Liver (tissue), 8 donors: ENCODE measurements at regions not wholly inside any gene's neighbourhood (a gene's known extent, or its start where the extent isn't known, plus 50 kb on each side); places are given as distances from the start of the nearest gene placed in this dataset.

ENCODE experiments used
- DNase-seq: peaks from one replicate; pipeline ENCODE4 v3.0.0-alpha.2; 2017; ENCODE audit warnings: low spot score
- H3K27ac ChIP-seq, 2 donors: one replicate each; pipeline ENCODE4 v1.7.0; 2013; ENCODE audit warnings: inconsistent platforms in 2 of 2, low read length in 2 of 2, control low read depth in 1 of 2, low read depth in 1 of 2, mild to moderate bottlenecking in 1 of 2
- H3K27me3 ChIP-seq, 4 donors: one replicate each; pipeline versions ENCODE4 v1.6.1 to v1.7.0; 2013; ENCODE audit warnings: low read length in 3 of 4, inconsistent platforms in 1 of 4, mild to moderate bottlenecking in 1 of 4, moderate library complexity in 1 of 4; ENCODE audit not compliant: control insufficient read depth in 4 of 4, insufficient read depth in 4 of 4
- H3K36me3 ChIP-seq, 4 donors: one replicate each; pipeline versions ENCODE4 v1.6.1 to v1.7.0; 2013; ENCODE audit warnings: low read length in 3 of 4, mild to moderate bottlenecking in 3 of 4, low read depth in 1 of 4, moderate library complexity in 1 of 4; ENCODE audit not compliant: control insufficient read depth in 4 of 4, insufficient read depth in 3 of 4
- H3K4me1 ChIP-seq, 4 donors: one replicate each; pipeline versions ENCODE4 v1.6.1 to v1.7.0; 2013; ENCODE audit warnings: low read length in 3 of 4, mild to moderate bottlenecking in 3 of 4, moderate library complexity in 1 of 4; ENCODE audit not compliant: control insufficient read depth in 4 of 4, insufficient read depth in 4 of 4
- H3K4me3 ChIP-seq, 3 donors: one replicate each; pipeline versions ENCODE4 v1.6.1 to v1.7.0; 2013; ENCODE audit warnings: low read length in 3 of 3, control low read depth in 1 of 3, low read depth in 1 of 3, mild to moderate bottlenecking in 1 of 3
- H3K9ac ChIP-seq, 2 donors: one replicate each; pipeline ENCODE4 v1.7.0; 2013; ENCODE audit warnings: low read length in 2 of 2, mild to moderate bottlenecking in 2 of 2, moderate library complexity in 2 of 2, control low read depth in 1 of 2, low read depth in 1 of 2
- H3K9me3 ChIP-seq, 4 donors: one replicate each; pipeline versions ENCODE4 v1.6.1 to v1.7.0; 2013; ENCODE audit warnings: low read length in 3 of 4; ENCODE audit not compliant: control insufficient read depth in 4 of 4
- ATF3 ChIP-seq: IDR thresholded peaks from 2 replicates; pipeline ENCODE4 v1.6.1; 2016; ENCODE audit warnings: antibody characterized with exemption
- CTCF ChIP-seq: fragments of 150-350 bp; IDR thresholded peaks from 2 replicates; pipeline ENCODE4 v1.5.1; 2017; ENCODE audit warnings: improper control_type of control experiment, low read depth, low read length; ENCODE audit not compliant: missing input control
- EGR1 ChIP-seq, 2 donors: IDR thresholded peaks; 2 replicates each; pipeline ENCODE4 v1.6.1; 2016 to 2018; ENCODE audit warnings: antibody characterized with exemption in 2 of 2, low read depth in 2 of 2
- FOXA1 ChIP-seq: IDR thresholded peaks from 2 replicates; pipeline ENCODE4 v1.6.1; 2016; ENCODE audit warnings: antibody characterized with exemption
- FOXA2 ChIP-seq: IDR thresholded peaks from 2 replicates; pipeline ENCODE4 v1.6.1; 2016; ENCODE audit warnings: antibody characterized with exemption
- GABPA ChIP-seq, 2 donors: IDR thresholded peaks in 1 of 2; conservative IDR thresholded peaks in 1 of 2; 2 replicates each; pipeline ENCODE4 v1.6.1; 2016; ENCODE audit warnings: antibody characterized with exemption in 2 of 2, mild to moderate bottlenecking in 1 of 2, moderate library complexity in 1 of 2
- HNF4A ChIP-seq, 2 donors: conservative IDR thresholded peaks; 2 replicates each; pipeline ENCODE4 v1.6.1; 2016; ENCODE audit warnings: antibody characterized with exemption in 2 of 2, mild to moderate bottlenecking in 2 of 2
- HNF4G ChIP-seq: IDR thresholded peaks from 2 replicates; pipeline ENCODE4 v1.6.1; 2016; ENCODE audit warnings: antibody characterized with exemption
- JUND ChIP-seq, 2 donors: IDR thresholded peaks; 2 replicates each; pipeline ENCODE4 v1.6.1; 2016; ENCODE audit warnings: antibody characterized with exemption in 2 of 2
- MAX ChIP-seq: IDR thresholded peaks from 2 replicates; pipeline ENCODE4 v1.6.1; 2016; ENCODE audit warnings: antibody characterized with exemption
- NR2F2 ChIP-seq: IDR thresholded peaks from 2 replicates; pipeline ENCODE4 v1.6.1; 2016; ENCODE audit warnings: antibody characterized with exemption
- RAD21 ChIP-seq, 2 donors: IDR thresholded peaks; 2 replicates each; pipeline ENCODE4 v1.6.1; 2016; ENCODE audit warnings: antibody characterized with exemption in 2 of 2, mild to moderate bottlenecking in 2 of 2
- REST ChIP-seq: IDR thresholded peaks from 2 replicates; pipeline ENCODE4 v1.6.1; 2016; ENCODE audit warnings: antibody characterized with exemption, mild to moderate bottlenecking
- RXRA ChIP-seq, 2 donors: IDR thresholded peaks; 2 replicates each; pipeline ENCODE4 v1.6.1; 2017 to 2018; ENCODE audit warnings: antibody characterized with exemption in 2 of 2, mild to moderate bottlenecking in 1 of 2
- SP1 ChIP-seq: IDR thresholded peaks from 2 replicates; pipeline ENCODE4 v1.6.1; 2018; ENCODE audit warnings: antibody characterized with exemption, mild to moderate bottlenecking
- TAF1 ChIP-seq: conservative IDR thresholded peaks from 2 replicates; pipeline ENCODE4 v1.6.1; 2016; ENCODE audit warnings: antibody characterized with exemption, mild to moderate bottlenecking
- YY1 ChIP-seq: IDR thresholded peaks from 2 replicates; pipeline ENCODE4 v1.6.1; 2016; ENCODE audit warnings: antibody characterized with exemption, mild to moderate bottlenecking
- ZBTB33 ChIP-seq: IDR thresholded peaks from 2 replicates; pipeline ENCODE4 v1.6.1; 2016; ENCODE audit warnings: antibody characterized with exemption
- WGBS: extraction: QIAGEN DNeasy Blood & Tissue Kit; methylation state at CpG from one replicate; pipeline ENCODE4 v1.1.7; 2013; 5-methylcytosine and 5-hydroxymethylcytosine counted together
- donor health status: healthy.
- donor health status: healthy.
- donor health status: healthy.
- donor health status: healthy.
- donor health status: healthy.

GRCh38 chr20:56723331-56723730 is 94.2 kb downstream of the TFAP2C start:
- Histone ChIP-seq H3K9me3 (no peaks in the 10 kb centered on the region), H3K27ac (no peak overlapping the region), H3K36me3 (no peaks in the 10 kb centered on the region), H3K9ac (no peak overlapping the region), H3K27me3 (no peaks in the 10 kb centered on the region), H3K4me1 (no peaks in the 10 kb centered on the region), H3K4me3 (no peak overlapping the region)
- TF ChIP-seq HNF4G (no peak), JUND (IDR thresholded peaks at IDR 0.05) (no peak), TAF1 (no peak), REST (no peak), RAD21 (IDR thresholded peaks at IDR 0.05) (no peak), ZBTB33 (no peak), HNF4A (conservative IDR thresholded peaks at IDR 0.05) (no peak), YY1 (no peak), NR2F2 (no peak)
- DNase-seq = no peak
- 87% methylated on average over 6 of the region's 6 CpGs for WGBS

GRCh38 chr20:56724241-56724757 is 95.2 kb downstream of the TFAP2C start:
- Histone ChIP-seq H3K9me3 (no peaks in the 10 kb centered on the region), H3K4me1 (no peaks in the 10 kb centered on the region), H3K27me3 (no peaks in the 10 kb centered on the region), H3K4me3 (no peak overlapping the region), H3K9ac (no peak overlapping the region), H3K27ac (no peak overlapping the region), H3K36me3 (no peaks in the 10 kb centered on the region)
- no peak for DNase-seq
- TF ChIP-seq EGR1 (IDR thresholded peaks at IDR 0.05; ENCODE audit: low read depth in 2 of 2) (no peak), FOXA2 (no peak), SP1 (no peak), FOXA1 (no peak), NR2F2 (no peak), MAX (no peak), CTCF (no peak), YY1 (no peak), ZBTB33 (no peak), REST (no peak), GABPA (IDR thresholded peaks at IDR 0.05 in 1 of 2, conservative IDR thresholded peaks at IDR 0.05 in 1 of 2) (no peak), HNF4G (no peak), JUND (IDR thresholded peaks at IDR 0.05) (no peak), HNF4A (conservative IDR thresholded peaks at IDR 0.05) (no peak), RXRA (IDR thresholded peaks at IDR 0.05) (no peak), TAF1 (no peak), ATF3 (no peak)
- 38% methylated on average over 5 of the region's 5 CpGs for WGBS
